H1 (cell line): ENCODE measurements at regions not wholly inside any gene's neighbourhood (a gene's known extent, or its start where the extent isn't known, plus 50 kb on each side); places are given as distances from the start of the nearest gene placed in this dataset.
"Not testable (repeated sequence)": the region's sequence is repeated elsewhere in the genome, so short reads cannot be mapped to it uniquely, and the experiment has no call there.

ENCODE experiments used
- CTCF ChIA-PET: fragments of 300-600 bp; sonication (Branson Sonifier 250); formaldehyde crosslinking; loops from one replicate; lab custom pipeline; 2021; ENCODE audit not compliant: partially characterized antibody; lab: Charles Lee
- POLR2A ChIA-PET: fragments of 300-600 bp; sonication (Branson Sonifier 250); formaldehyde crosslinking; loops from one replicate; lab custom pipeline; 2021; ENCODE audit warnings: inconsistent platforms; ENCODE audit not compliant: partially characterized antibody; lab: Charles Lee
- DNase-seq, 2 experiments: peaks; one replicate each; pipeline versions ENCODE4 v3.0.0 to v3.0.0-alpha.2; 2010 to 2022; ENCODE audit warnings: low spot score in 2 of 2, low read depth in 1 of 2, mixed read lengths in 1 of 2
- FAIRE-seq: peaks from 2 replicates; lab custom pipeline; 2011; peaks lifted over from hg19 to GRCh38; lab: Jason Lieb, UNC
- H2AFZ ChIP-seq: 2 replicates; pipeline ENCODE4 v1.8.1; 2012; ENCODE audit warnings: low read length, inconsistent platforms
- H2AK5ac ChIP-seq: 2 replicates; pipeline ENCODE4 v1.6.1; 2013; ENCODE audit warnings: low read depth, low read length
- H2BK120ac ChIP-seq: replicated peaks from 2 replicates; pipeline ENCODE3; 2013; ENCODE audit warnings: low read depth, low read length, inconsistent platforms
- H2BK12ac ChIP-seq: 2 replicates; pipeline ENCODE4 v1.6.1; 2013; ENCODE audit warnings: low read depth, low read length
- H2BK15ac ChIP-seq: 2 replicates; pipeline ENCODE4 v1.6.1; 2013; ENCODE audit warnings: low read length
- H2BK20ac ChIP-seq: 2 replicates; pipeline ENCODE4 v1.6.1; 2013; ENCODE audit warnings: low read length
- H2BK5ac ChIP-seq: 2 replicates; pipeline ENCODE4 v1.6.1; 2013; ENCODE audit warnings: low read depth, low read length
- H3K14ac ChIP-seq: 2 replicates; pipeline ENCODE4 v1.6.1; 2013; ENCODE audit warnings: inconsistent platforms; ENCODE audit not compliant: insufficient read length
- H3K18ac ChIP-seq: 2 replicates; pipeline ENCODE4 v1.6.1; 2013; ENCODE audit warnings: low read length; ENCODE audit errors: extremely low read depth
- H3K23ac ChIP-seq: 2 replicates; pipeline ENCODE4 v1.6.1; 2013; ENCODE audit warnings: inconsistent platforms; ENCODE audit not compliant: insufficient read length
- H3K23me2 ChIP-seq: 2 replicates; pipeline ENCODE4 v1.6.1; 2013; ENCODE audit warnings: low read depth, low read length
- H3K27ac ChIP-seq: 2 replicates; pipeline ENCODE4 v1.6.1; 2011; ENCODE audit warnings: low read depth, low read length, inconsistent platforms
- H3K27me3 ChIP-seq, 4 experiments: replicated peaks in 1 of 4; 1 replicate in 1 of 4; 2 replicates in 3 of 4; pipeline versions ENCODE4 v1.6.1 to v1.8.1; 2011 to 2013; ENCODE audit warnings: low read length in 3 of 4, mild to moderate bottlenecking in 3 of 4, inconsistent platforms in 2 of 4, mixed read lengths in 2 of 4, moderate library complexity in 1 of 4; ENCODE audit not compliant: control insufficient read depth in 3 of 4, insufficient read depth in 3 of 4; ENCODE audit errors: extremely low read depth in 1 of 4
- H3K36me3 ChIP-seq, 4 experiments: 2 replicates each; pipeline versions ENCODE4 v1.6.1 to v1.8.1; 2011 to 2013; ENCODE audit warnings: mild to moderate bottlenecking in 4 of 4, low read length in 3 of 4, moderate library complexity in 2 of 4, control low read depth in 1 of 4, inconsistent platforms in 1 of 4; ENCODE audit not compliant: insufficient read depth in 4 of 4, control insufficient read depth in 2 of 4
- H3K4ac ChIP-seq: replicated peaks from 2 replicates; pipeline ENCODE3; 2013; ENCODE audit warnings: low read length, low read depth, mixed read lengths, inconsistent platforms; ENCODE audit not compliant: insufficient read length
- H3K4me1 ChIP-seq, 4 experiments: replicated peaks in 1 of 4; 1 replicate in 1 of 4; 2 replicates in 3 of 4; pipeline versions ENCODE4 v1.6.1 to v1.8.1; 2011 to 2013; ENCODE audit warnings: low read length in 3 of 4, inconsistent platforms in 2 of 4, mixed read lengths in 1 of 4; ENCODE audit not compliant: insufficient read depth in 4 of 4, control insufficient read depth in 3 of 4
- H3K4me2 ChIP-seq, 2 experiments: 2 replicates each; pipeline versions ENCODE4 v1.6.1 to v1.8.1; 2011 to 2013; ENCODE audit warnings: low read depth in 2 of 2, low read length in 2 of 2, control low read depth in 1 of 2, inconsistent platforms in 1 of 2, mild to moderate bottlenecking in 1 of 2; ENCODE audit not compliant: insufficient read depth in 1 of 2
- H3K4me3 ChIP-seq, 4 experiments: fragments of 200-600, 300-600 bp in 1 of 4; sonication (generic), shearing (Covaris generic), sonication (Bioruptor Twin) in 1 of 4; 2 replicates each; pipeline versions ENCODE4 v1.5.1 to v1.8.1; 2011 to 2016; ENCODE audit warnings: low read length in 4 of 4, low read depth in 3 of 4, control low read depth in 2 of 4, inconsistent platforms in 2 of 4, mild to moderate bottlenecking in 2 of 4, mixed read lengths in 1 of 4, moderate library complexity in 1 of 4; ENCODE audit not compliant: insufficient read depth in 2 of 4; ENCODE audit errors: extremely low read depth in 1 of 4
- H3K56ac ChIP-seq: replicated peaks from 2 replicates; pipeline ENCODE3; 2013; ENCODE audit warnings: low read depth, mild to moderate bottlenecking, mixed read lengths, low read length, inconsistent platforms; ENCODE audit not compliant: insufficient read length
- H3K79me1 ChIP-seq: 2 replicates; pipeline ENCODE4 v1.6.1; 2013; ENCODE audit warnings: low read depth, low read length, control low read depth
- H3K79me2 ChIP-seq, 2 experiments: 2 replicates each; pipeline versions ENCODE4 v1.6.1 to v1.8.1; 2012 to 2013; ENCODE audit warnings: low read length in 2 of 2, mild to moderate bottlenecking in 2 of 2, inconsistent platforms in 1 of 2; ENCODE audit not compliant: insufficient read depth in 2 of 2, control insufficient read depth in 1 of 2
- H3K9ac ChIP-seq, 4 experiments: replicated peaks in 1 of 4; 1 replicate in 1 of 4; 2 replicates in 3 of 4; pipeline versions ENCODE4 v1.6.1 to v1.8.1; 2011 to 2013; ENCODE audit warnings: low read depth in 3 of 4, low read length in 3 of 4, control low read depth in 2 of 4, mild to moderate bottlenecking in 2 of 4, moderate library complexity in 2 of 4, inconsistent platforms in 1 of 4; ENCODE audit errors: extremely low read depth in 1 of 4
- H3K9me3 ChIP-seq, 2 experiments: 2 replicates each; pipeline versions ENCODE4 v1.6.1 to v1.8.1; 2012 to 2013; ENCODE audit warnings: mild to moderate bottlenecking in 2 of 2, moderate library complexity in 2 of 2, control low read depth in 1 of 2, inconsistent platforms in 1 of 2, low read depth in 1 of 2, low read length in 1 of 2, mixed read lengths in 1 of 2; ENCODE audit not compliant: insufficient read depth in 2 of 2
- H4K20me1 ChIP-seq, 2 experiments: replicated peaks in 1 of 2; 2 replicates each; pipeline versions ENCODE3 to v1.8.1; 2011 to 2013; ENCODE audit warnings: inconsistent platforms in 2 of 2, low read length in 2 of 2, mild to moderate bottlenecking in 1 of 2; ENCODE audit not compliant: insufficient read depth in 2 of 2, control insufficient read depth in 1 of 2
- H4K5ac ChIP-seq: 2 replicates; pipeline ENCODE4 v1.6.1; 2013; ENCODE audit warnings: low read length, low read depth, mixed read lengths, inconsistent platforms; ENCODE audit not compliant: insufficient read length
- H4K8ac ChIP-seq: 2 replicates; pipeline ENCODE4 v1.8.0; 2013; ENCODE audit warnings: mild to moderate bottlenecking, moderate library complexity, low read length, inconsistent platforms; ENCODE audit not compliant: insufficient read depth; ENCODE audit errors: extremely low read depth
- H4K91ac ChIP-seq: replicated peaks from 2 replicates; pipeline ENCODE3; 2013; ENCODE audit warnings: low read length, mixed read lengths, inconsistent platforms; ENCODE audit not compliant: insufficient read length
- WGBS, 2 experiments: shearing (Covaris generic) in 1 of 2; methylation state at CpG; one replicate each; pipeline versions ENCODE4 v1.1.6 to v1.1.7; 2013 to 2015; ENCODE audit warnings: low lambda C conversion rate in 2 of 2, mixed read lengths in 2 of 2, inconsistent platforms in 1 of 2, low coverage in 1 of 2, missing lambda C conversion rate in 1 of 2; ENCODE audit not compliant: insufficient replicate concordance in 2 of 2, insufficient coverage in 1 of 2, insufficient read length in 1 of 2; ENCODE audit errors: extremely low coverage in 1 of 2, missing lambda C conversion rate in 1 of 2; 5-methylcytosine and 5-hydroxymethylcytosine counted together

- POLR2A ChIA-PET, H3K4me1 ChIP-seq, H2AK5ac ChIP-seq, H4K91ac ChIP-seq, H2BK20ac ChIP-seq, H3K4me3 ChIP-seq, H4K5ac ChIP-seq, CTCF ChIA-PET, H3K14ac ChIP-seq, H3K27ac ChIP-seq, H2BK5ac ChIP-seq, H3K36me3 ChIP-seq, H3K23ac ChIP-seq, FAIRE-seq, H3K79me1 ChIP-seq, H4K20me1 ChIP-seq, H3K9ac ChIP-seq, H4K8ac ChIP-seq, H3K18ac ChIP-seq, H3K27me3 ChIP-seq, H2BK12ac ChIP-seq, H3K56ac ChIP-seq, H3K79me2 ChIP-seq, H3K4me2 ChIP-seq, H3K4ac ChIP-seq, H2AFZ ChIP-seq, H3K23me2 ChIP-seq, DNase-seq, H2BK15ac ChIP-seq, H2BK120ac ChIP-seq: not testable (repeated sequence)
- 94% methylated on average over 46 of the region's 63 CpGs; no CpG with 5 or more reads in 1 of the 2 experiments for WGBS, 2 experiments
- H3K9me3 ChIP-seq, result peaks cover 11 to 42% of the 10 kb centered on the region in 2 experiments; a peak in 3 of 4 replicates
These were observed 1173.6 kb upstream of the PCDH10 start for GRCh38 chr4:131975276-131976132.
